Inflammatory macrophage treated with lipopolysaccharide for 4 hours (primary cell): ENCODE measurements at regions not wholly inside any gene's neighbourhood (a gene's known extent, or its start where the extent isn't known, plus 50 kb on each side); places are given as distances from the start of the nearest gene placed in this dataset.

Experiments
- DNase-seq: peaks from one replicate; pipeline ENCODE4 v3.0.0-alpha.2; 2020

DNA sequence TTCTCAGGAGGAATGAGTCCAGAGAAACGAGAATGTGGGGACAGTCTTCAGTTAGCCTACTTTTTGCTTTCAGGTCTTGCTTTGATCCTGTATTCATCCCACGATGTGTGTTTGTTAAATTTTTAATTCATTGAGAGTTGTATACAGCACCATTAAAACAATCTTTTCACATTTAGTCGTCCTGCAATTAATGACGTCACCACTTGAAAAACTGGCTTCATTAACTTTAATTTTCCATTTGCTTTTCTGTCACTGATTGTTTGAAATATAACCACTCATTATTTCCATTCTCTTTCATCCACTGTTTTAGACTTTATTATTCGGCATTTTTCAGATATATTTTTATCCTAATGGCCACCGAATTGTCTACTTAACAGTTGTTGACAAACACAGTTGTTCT lies 146.9 kb downstream of the TFEC start:
- DNase-seq = no peak

DNA sequence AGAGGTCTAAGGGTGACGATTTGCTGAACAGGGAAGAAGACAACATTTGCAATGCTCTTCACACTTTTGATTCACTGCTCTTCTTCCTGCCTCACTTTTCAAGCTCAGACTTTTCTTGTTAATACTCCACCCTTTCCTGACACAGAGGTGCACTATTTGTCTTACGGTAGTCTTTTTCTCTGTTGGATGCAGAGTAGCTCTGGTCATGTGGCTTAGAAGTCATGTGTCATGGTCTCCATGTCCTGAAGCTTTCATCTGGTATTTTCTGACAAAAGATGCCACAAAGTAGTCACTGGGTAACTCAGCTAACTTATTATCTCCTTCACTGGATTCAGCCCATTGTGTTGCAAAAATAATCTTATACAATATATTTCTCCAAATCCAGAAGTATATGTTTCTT lies 149.1 kb downstream of the TFEC start:
- DNase-seq = no peak

DNA sequence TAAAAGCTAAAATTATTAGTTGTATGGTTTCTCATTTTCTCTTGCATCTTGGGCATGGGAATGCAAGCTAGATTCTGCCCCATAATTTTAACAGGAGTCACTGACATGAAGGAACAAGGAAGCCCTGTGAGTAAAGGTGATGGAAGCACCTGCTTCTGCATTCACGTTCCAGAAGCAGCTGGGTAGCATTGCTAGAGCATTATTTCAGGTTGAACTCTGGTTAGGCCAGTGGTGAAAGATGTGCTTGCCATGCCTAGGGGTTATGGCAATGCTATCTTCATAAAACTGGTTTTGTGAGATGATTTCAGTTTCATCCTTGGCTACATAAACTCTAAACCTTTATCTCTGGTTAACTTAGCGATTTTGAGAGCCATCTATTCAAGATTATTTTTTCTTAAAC lies 151.4 kb downstream of the TFEC start:
- no peak for DNase-seq

DNA sequence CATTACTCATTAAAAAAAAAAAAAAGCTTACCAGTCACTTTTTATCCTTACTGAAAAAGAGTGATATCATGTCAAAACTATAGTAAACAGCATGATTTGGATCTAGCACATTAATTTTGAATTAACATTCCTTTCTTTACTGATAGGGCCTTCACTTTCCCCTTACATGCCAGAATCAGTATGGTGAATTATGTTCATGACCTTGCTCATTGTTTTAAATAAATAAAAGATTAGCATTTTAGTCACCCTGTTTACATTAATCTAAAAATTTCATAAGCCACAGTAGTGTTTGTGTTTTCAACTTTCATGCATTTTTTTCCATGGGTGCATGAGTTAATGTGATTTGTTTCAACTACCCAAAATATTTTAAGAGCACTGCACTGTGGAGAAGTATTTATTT lies 160.8 kb downstream of the TFEC start:
- DNase-seq = no peak

DNA sequence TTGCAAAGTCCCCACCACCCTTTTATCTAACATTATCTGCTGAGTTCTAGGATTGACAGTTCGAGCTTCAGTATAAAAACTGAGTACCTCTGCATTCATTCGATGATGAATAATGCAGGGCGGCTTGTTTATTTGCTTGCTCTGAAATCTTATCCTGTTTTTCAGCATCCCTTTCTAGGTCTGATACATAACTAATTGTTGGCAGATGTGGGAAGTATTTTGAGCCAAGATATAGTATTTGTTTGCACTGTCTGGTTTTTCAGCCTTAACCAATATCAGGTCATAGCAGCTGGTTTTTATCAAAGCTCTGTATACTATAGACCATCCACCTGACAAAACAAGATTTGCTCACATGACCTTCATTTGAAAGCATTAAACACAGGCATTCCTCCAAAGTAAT lies 161.4 kb downstream of the TFEC start:
- DNase-seq = no peak

DNA sequence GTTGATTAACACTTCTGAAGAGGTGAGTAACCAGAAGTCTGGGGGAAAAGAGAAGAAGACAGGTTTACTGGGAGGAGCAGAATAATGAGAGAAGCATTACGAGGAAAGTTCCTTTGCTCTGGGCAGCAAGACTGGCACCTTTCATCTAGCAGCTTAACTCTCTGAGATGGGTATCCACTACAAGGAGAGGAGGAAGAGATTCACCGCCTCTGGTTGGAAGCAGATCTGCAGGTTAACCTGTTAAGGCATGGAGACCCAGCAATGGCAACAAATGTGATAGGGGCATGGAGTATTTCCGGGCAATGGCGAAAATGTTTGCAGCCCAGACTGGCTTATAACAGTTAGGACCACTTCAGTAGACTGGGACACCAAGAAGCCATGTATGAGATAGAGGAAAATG lies 162.2 kb downstream of the TFEC start:
- no peak for DNase-seq

DNA sequence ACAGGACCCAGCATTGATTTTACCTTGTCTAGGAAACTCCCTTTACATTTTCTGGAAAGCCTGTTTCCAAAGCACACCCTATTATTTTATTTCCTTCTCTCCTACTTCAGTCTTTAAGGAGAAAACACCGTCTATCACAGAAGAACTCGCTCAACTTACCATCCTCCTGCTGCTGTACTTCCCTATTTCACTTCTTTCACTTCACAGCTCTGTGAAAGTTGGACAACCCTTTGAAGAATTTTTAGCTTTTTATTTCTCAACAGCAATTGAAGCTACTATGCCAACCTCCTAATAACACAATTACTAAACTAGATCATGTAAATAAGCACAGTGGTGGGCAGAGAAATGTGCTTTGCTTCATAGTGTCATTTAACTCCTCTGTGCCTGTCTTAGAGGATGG lies 166.5 kb downstream of the TFEC start:
- DNase-seq = peak; percentile 11

DNA sequence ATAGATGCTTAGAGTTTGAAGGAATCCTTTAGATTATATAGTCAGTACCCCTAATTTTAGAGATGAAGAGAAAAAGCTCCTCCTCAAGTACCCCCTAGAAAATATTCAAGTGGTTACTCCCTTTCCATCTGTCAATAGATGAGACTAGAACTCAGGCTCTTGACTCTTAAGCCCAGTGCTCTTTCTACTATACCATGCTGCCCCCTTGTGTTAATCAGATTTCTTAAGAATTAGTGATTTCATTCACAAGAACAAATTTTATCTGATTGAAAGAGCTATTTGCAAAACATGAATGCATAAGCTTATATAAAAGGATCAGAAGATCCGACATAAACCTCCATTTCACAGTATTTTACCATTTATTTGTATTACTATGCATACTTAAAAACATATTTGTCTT lies 179.3 kb downstream of the TFEC start:
- peak; percentile 51 for DNase-seq

DNA sequence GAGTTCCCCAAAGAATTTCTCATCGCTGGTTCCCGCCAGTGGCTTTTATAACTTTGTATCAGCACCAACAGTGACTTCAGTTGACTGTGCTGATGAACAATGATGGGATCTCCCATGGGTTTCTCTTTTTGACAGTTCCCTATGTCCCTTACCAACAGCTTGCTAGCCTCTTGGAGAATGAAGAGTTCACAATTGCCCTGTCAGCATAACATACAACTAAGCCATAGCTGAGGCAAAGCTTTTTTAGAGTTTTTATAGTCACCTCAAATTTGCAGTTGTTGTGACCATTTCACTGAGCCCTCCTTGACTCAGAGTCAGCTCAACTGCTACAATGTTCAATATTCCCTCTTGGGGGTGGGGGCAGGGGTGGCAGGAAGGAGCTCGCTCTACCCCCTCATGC lies 179.8 kb downstream of the TFEC start:
- DNase-seq = no peak

DNA sequence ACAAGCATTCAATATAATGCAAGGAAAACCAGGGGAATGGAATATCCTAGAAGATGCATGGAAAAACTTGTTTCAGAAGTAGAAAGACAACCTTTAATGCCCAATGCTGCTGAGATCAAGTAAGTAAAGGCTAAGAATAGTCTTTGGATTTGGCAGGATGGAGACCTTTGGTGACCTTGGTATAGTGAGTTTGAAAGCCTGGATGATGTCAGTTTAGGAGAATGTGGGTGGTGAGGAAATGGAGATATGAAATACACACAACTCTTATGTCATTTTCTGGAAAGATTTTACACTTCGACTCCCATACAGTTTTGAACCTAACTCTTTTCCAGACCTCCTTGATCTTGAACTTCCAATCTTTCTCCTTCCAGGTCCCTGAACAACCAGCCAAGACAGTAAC lies 185.7 kb downstream of the TFEC start:
- no peak for DNase-seq

DNA sequence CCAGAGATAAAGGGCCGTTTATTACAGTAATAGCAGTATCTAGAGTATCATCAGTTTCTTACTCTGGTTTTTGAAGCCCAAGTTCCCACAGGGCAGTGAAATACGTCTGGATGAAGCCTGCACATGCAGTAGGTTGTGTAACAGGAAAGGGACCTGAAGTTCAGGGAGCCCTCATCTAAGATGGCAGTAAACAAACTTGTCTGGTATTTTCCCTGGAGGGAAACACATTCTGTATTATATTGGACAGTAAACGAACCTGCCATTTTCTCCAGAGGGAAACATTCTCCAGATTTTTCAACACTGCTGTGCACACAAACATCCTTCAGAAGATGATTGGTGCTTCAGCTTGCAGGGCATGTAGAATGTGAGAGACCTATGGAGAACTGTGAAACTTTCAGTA lies 189.9 kb downstream of the TFEC start:
- DNase-seq = no peak

DNA sequence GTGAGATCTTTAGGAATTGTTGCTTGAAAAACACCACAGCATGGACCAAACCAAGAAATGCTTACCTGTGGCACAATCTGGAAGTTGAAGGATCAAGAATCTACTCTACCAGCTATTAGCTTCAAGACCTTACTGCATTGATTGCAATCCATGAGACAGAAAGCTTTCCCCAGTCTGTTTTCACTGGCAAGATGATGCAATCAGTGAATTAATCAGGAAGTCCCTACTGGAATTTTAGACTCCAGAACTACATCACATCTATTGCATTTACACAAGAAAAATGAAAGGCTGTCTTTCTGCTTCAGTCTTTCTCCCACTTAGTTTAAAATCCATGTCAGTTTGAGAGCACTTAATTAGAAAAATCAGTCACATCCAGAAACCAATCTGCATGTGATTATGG lies 191.7 kb downstream of the TFEC start:
- DNase-seq = no peak

DNA sequence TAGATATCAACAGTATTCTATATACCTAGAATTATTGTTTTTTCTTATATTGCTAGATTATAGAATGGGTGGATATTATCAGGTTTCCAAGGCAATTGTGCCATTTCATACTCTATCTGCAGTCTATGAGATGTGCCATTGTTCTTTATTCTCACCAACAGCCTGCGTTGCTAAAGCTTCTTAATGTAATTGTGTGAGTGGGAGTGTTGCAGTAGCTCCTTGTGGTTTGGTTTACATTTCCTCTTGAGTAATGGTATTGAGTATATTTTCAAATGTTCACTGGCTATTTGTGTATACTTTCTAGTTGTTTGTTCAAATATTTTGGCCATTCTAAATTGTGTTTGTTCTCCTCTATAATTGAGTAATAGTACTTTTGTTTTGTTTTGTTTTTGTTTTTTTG lies 199.2 kb downstream of the TFEC start:
- peak; percentile 60 for DNase-seq

DNA sequence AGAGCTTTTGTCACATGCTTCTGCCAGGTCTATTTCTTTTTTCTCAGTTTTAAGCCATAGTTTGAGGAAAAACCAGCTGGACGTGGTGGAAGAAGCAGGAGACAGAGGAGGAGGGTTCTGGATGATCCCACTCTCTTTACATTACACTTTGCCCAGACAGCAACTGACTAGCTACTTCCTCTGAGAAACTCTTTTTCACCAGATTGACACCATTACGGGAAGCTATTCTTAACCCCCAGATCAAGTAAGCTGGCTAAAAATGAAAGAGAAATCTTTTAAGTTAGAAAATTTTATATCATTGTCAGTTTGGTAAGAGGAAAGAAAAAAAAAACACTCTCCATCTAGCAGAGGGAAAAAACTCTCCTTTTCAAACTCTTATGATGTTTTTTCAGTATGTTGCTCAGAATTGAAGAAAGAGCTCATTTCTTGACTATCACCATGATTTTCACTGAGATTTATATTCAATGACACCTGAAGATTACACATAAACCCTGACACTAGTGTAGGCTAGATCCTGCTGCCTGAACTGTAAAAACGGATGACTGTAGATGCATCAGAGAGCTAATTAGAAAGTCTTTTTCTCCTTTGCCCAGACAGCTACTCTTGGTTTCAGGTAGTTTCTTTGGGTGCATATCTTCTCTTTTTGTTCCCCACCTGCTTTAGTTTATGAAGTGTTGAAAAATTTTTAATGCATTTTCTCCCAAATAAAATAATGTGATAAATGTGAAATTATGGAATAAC lies 203.1 kb downstream of the TFEC start:
- DNase-seq = no peak

DNA sequence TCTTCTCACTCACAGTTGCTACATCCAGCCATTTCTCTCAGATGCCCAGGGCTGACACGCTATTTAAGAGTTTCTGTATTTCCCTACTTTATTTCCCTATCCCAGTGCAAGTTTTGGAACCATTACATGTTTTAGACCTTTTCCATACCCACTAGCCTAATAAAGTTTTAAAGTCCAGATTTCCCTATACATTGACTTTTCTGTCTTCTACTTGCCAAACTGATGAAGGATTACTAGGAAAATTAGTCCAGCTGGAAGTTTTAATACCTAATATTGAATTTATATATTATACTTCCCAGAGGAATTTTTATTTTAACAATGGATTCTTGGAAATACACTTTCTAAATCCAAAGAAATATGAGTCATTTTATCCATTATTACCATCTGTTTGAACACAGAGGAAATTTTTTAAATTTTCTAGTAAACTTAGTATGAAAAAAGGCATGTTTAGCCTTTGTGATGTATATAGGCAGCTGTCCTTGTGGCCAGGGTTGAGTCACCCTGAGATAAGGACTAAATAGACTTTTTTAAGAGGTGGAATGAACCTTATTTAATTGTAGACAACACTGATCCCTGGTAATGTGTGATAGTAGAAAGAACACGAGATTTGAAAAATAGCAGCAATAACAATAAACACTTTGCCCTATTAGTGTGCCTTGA lies 205.0 kb downstream of the TFEC start:
- DNase-seq = no peak

DNA sequence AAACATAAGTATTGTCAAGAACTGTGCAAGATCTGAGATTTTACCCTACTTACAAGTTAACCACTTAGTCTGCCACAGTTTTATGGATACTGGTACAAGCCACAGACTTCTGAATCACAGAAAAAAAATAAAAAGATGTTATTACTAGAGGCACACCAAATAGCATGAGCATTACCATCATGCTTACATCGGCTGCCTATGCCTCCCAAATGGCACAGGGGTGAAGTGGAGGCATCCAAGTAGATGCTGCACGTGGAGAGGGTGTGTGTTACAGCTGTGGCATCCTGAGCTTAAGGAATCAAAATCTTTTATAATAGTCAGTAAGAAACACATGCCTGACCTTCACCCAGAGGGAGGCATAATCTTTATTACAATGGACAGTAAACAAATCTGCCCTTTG lies 207.8 kb downstream of the TFEC start:
- DNase-seq = no peak

DNA sequence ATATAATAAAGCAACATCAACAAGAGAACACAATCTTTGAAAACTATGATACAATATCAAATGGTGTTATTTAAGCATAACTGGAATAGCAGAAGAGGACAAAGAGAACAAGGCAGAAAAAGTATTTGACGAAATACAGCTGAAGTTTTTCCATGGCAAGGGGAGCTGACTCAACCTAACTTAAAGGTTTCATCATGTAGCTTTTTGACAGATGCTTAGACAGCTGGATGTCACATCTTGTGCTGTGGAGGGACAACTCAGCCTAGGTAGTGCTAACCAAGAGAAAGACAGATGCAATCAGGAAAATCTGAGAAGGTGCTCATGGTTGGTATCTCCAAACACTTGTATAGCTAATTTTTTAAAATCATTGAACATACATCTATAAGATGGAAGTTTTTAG lies 208.2 kb downstream of the TFEC start:
- no peak for DNase-seq

DNA sequence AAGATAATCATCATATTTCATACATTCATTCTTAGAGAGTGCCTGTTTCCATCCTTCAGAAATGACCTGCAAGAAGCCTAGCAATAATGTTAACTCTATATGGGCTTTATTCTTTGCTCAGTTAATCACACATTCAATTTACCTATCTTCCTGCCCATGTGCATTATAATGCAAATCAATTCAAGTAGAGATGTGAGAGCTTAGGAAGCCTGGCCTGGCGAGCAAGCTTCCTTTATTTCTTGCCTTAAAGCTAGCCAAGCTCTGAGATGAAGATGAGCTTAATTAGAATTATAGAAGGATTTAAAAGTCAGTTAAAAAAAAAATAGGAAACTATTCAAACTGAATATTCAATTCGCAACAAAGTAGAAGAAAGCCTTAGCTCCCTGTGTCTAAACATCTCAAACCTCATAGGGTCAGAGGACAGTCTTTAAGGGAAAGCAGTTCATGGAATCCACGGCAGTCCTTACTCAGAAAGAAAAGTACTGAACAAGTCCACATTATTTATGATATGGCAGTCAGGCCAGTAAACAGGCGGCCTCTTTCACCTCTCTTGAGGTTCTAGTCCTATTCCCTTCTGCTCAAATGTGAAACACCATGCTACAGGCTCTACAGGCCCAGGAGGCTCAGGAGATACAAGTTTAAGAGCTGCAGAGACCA lies 214.1 kb downstream of the TFEC start:
- DNase-seq = no peak

DNA sequence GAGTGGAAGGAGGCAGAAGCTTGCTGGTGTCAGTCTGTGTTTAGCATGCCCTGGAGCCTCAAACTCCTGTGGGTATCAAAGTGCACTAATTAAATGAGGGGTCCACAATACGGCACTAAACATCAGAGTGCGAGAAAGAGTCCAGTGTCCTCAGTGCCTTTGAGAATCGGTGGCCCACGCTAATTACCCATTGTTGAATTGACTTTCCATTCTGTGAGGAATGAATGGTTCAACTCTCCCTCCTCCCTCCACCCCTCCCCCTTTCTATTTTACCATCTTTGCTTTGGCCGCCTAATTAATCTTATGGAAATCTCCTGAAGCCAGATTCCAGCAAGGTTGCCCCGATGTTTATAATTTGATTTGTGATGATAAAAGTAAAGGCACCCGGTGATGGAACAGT lies 217.8 kb downstream of the TFEC start:
- no peak for DNase-seq

DNA sequence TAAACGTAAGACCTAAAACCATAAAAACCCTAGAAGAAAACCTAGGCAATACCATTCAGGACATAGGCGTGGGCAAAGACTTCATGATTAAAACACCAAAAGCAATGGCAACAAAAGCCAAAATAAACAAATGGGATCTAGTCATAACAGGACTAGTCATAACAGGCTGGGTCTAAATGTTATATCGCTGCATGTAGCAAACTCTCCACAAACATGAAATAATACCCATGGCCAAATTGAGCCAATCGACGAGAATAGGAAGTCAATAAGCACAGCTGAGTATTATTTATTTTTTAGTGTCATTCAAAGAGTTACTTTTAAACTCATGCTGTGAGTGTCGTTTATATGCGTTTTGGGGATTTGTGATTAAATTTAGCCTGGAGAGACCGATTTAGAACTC lies 225.1 kb downstream of the TFEC start:
- no peak for DNase-seq

DNA sequence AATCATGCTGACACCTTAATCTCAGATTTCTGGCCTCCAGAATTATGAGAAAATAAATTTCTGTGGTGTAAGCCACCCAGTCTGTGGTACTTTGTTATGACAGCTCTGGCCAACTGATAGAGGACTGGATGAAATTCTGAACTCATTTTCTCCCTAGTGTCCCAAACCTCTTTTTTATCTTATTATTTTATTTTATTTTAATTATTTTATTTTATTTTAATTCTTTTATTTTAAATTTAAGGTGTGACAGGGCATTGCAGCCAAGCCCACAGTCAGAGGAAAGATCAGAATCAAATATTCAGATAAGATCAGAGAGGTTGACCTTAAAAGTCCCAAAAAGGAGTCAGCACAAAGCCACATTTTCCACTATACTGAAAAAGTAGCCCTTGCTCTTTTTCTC lies 228.1 kb downstream of the TFEC start:
- DNase-seq = no peak

DNA sequence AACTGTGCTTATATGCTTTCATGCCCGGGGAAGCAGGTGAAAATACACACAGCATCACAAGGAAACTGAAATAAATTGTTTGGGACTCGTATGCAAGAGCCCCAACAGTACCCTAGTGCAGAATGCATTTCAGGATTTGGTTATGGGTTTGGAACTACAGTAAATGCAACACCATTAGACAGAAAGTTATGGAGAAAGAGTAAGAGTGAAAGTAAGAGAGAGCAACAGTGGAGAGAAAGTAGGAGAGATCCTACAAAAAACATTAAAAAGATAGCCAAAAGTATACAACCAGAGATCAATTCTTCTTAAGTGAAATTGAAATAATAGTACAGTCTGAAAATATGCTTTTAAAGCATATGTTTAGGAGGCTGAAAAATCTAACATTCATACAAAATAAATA lies 231.1 kb downstream of the TFEC start:
- no peak for DNase-seq

DNA sequence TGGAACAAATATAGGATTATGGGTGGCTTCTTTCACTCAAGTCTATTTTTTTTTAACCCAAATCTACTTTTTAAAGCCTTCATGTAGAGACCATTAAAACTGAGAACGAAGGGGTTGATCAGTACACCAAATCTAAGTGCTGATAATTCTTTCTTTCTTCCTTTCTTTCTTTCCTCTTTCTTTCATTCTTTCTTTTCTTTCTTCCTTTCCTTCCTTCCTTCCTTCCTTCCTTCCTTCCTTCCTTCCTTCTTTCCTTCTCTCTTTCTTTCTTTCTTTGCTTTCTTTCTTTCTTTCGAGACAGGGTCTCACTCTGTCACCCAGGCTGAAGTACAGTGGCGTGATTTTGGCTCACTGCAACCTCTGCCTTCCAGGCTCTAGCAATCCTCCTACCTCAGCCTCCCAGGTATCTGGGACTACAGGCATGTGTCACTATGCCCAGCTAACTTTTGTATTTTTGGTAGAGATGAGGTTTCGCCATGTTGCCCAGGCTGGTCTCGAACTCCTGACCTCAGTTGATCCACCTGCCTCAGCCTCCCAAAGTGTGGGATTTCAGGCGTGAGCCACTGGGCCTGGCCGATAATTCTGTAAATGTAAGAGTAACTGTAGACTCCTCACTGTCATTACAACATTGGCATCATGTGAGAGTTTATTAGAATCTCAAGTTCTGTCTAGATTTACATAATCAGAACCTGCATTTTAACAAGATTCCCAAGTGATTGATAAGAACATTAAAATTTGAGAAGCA lies 236.4 kb downstream of the TFEC start:
- no peak for DNase-seq

DNA sequence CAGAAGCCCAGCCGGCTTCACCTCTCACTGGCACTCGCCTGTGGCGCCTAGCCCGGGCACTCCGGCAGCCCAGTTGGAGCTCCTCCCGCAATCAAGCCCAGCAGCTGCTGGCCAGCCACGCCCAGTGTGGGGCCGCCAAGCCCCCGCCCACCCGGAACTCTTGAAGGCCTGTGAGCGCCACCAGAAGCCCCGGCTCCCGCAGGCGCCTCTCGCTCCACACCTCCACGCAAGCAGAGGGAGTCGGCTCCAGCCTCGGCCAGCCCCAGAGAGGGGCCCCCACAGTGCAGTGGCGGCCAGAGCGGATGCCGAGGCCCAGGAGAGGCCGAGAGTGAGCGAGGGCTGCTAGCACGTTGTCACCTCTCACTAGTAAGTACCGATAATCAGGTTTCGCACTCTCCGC lies 240.7 kb downstream of the TFEC start:
- DNase-seq = no peak
